Gastroesophageal sphincter (tissue), 3 donors: ENCODE measurements at regions not wholly inside any gene's neighbourhood (a gene's known extent, or its start where the extent isn't known, plus 50 kb on each side); places are given as distances from the start of the nearest gene placed in this dataset.

Experiments
- CTCF ChIP-seq, 4 experiments: fragments of 200-600 bp in 2 of 4; fragments of 450-650 bp in 2 of 4; sonication (generic) in 1 of 4; IDR thresholded peaks; one replicate each; pipeline ENCODE4 v1.5.1; 2017 to 2019; ENCODE audit warnings: antibody characterized with exemption in 4 of 4, mild to moderate bottlenecking in 2 of 4, moderate library complexity in 2 of 4
- EP300 ChIP-seq: sonication (generic); formaldehyde crosslinking; IDR thresholded peaks from one replicate; pipeline ENCODE4 v1.6.1; 2017; ENCODE audit warnings: antibody characterized with exemption, mild to moderate bottlenecking
- POLR2A ChIP-seq, 2 donors: fragments of 450-650 bp; IDR thresholded peaks; one replicate each; pipeline ENCODE4 v1.6.1; 2017; ENCODE audit warnings: antibody characterized with exemption in 2 of 2, mild to moderate bottlenecking in 2 of 2, moderate library complexity in 1 of 2

GRCh38 chr7:54426406-54426805 is 115.8 kb upstream of the VSTM2A start:
- TF ChIP-seq CTCF (IDR thresholded peaks at IDR 0.05) (no peak), POLR2A (IDR thresholded peaks at IDR 0.05) (no peak), EP300 (no peak)
